ENCODE measurements at regions not wholly inside any gene's neighbourhood (a gene's known extent, or its start where the extent isn't known, plus 50 kb on each side); places are given as distances from the start of the nearest gene placed in this dataset.
"Not testable (repeated sequence)": the region's sequence is repeated elsewhere in the genome, so short reads cannot be mapped to it uniquely, and the experiment has no call there.

- TF ChIP-seq NR1H2 (CRISPR knock-in tag; IDR thresholded peaks at IDR 0.05; ENCODE audit: borderline replicate concordance, low read depth); CHD2 (IDR thresholded peaks at IDR 0.05; ENCODE audit: low read depth, low read length): not testable (repeated sequence)
These were observed 429.3 kb downstream of the ACTL7B start for GRCh38 chr9:108426421-108426940.

Data from HepG2 (cell line).